H9 (cell line): ENCODE measurements at regions not wholly inside any gene's neighbourhood (a gene's known extent, or its start where the extent isn't known, plus 50 kb on each side); places are given as distances from the start of the nearest gene placed in this dataset.

Source experiments
- DNase-seq: peaks from one replicate; pipeline ENCODE4 v3.0.0-alpha.2; 2017
- H2AFZ ChIP-seq: one replicate; pipeline ENCODE4 v1.6.1; 2013; ENCODE audit warnings: mild to moderate bottlenecking, low read length, control low read depth, moderate library complexity
- H2AK5ac ChIP-seq: 2 replicates; pipeline ENCODE4 v1.6.1; 2013; ENCODE audit warnings: low read length, control low read depth, mixed read lengths; ENCODE audit not compliant: insufficient read length
- H2BK120ac ChIP-seq: one replicate; pipeline ENCODE4 v1.6.1; 2013; ENCODE audit warnings: low read depth, mild to moderate bottlenecking, low read length, control low read depth, inconsistent platforms; ENCODE audit not compliant: poor library complexity, severe bottlenecking
- H2BK12ac ChIP-seq: 2 replicates; pipeline ENCODE4 v1.6.1; 2013; ENCODE audit warnings: low read length, control low read depth, mixed read lengths, low read depth; ENCODE audit not compliant: insufficient read length
- H2BK15ac ChIP-seq: 2 replicates; pipeline ENCODE4 v1.6.1; 2013; ENCODE audit warnings: low read depth, low read length, control low read depth
- H2BK20ac ChIP-seq: one replicate; pipeline ENCODE4 v1.6.1; 2013; ENCODE audit warnings: low read depth, mild to moderate bottlenecking, low read length, control low read depth, inconsistent platforms; ENCODE audit not compliant: poor library complexity, severe bottlenecking
- H2BK5ac ChIP-seq: 2 replicates; pipeline ENCODE4 v1.6.1; 2013; ENCODE audit warnings: low read length, control low read depth, mixed read lengths; ENCODE audit not compliant: insufficient read length
- H3K14ac ChIP-seq: 2 replicates; pipeline ENCODE4 v1.6.1; 2013; ENCODE audit warnings: low read length, control low read depth; ENCODE audit not compliant: insufficient read depth
- H3K18ac ChIP-seq: 2 replicates; pipeline ENCODE4 v1.6.1; 2013; ENCODE audit warnings: low read depth, mild to moderate bottlenecking, mixed read lengths, low read length, control low read depth; ENCODE audit not compliant: insufficient read length
- H3K23ac ChIP-seq: 2 replicates; pipeline ENCODE4 v1.6.1; 2013; ENCODE audit warnings: low read length, control low read depth, mixed read lengths, low read depth; ENCODE audit not compliant: insufficient read length
- H3K23me2 ChIP-seq: 2 replicates; pipeline ENCODE4 v1.6.1; 2013; ENCODE audit warnings: low read depth, mild to moderate bottlenecking, mixed read lengths, low read length, control low read depth; ENCODE audit not compliant: insufficient read length, poor library complexity, severe bottlenecking
- H3K27ac ChIP-seq: 2 replicates; pipeline ENCODE4 v1.5.1; 2013; ENCODE audit warnings: low read length, control low read depth, mixed read lengths, low read depth; ENCODE audit not compliant: insufficient read length
- H3K27me3 ChIP-seq: 2 replicates; pipeline ENCODE4 v1.6.1; 2013; ENCODE audit warnings: low read length, control low read depth, inconsistent platforms; ENCODE audit not compliant: insufficient read depth
- H3K4ac ChIP-seq: 2 replicates; pipeline ENCODE4 v1.6.1; 2013; ENCODE audit warnings: low read depth, mild to moderate bottlenecking, control low read depth, inconsistent platforms, low read length, moderate library complexity
- H3K4me1 ChIP-seq: 2 replicates; pipeline ENCODE4 v1.6.1; 2013; ENCODE audit warnings: low read length, control low read depth, inconsistent platforms; ENCODE audit not compliant: insufficient read depth
- H3K4me2 ChIP-seq: 2 replicates; pipeline ENCODE4 v1.6.1; 2013; ENCODE audit warnings: low read length, control low read depth, mixed read lengths; ENCODE audit not compliant: insufficient read length, insufficient read depth
- H3K56ac ChIP-seq: 2 replicates; pipeline ENCODE4 v1.6.1; 2013; ENCODE audit warnings: low read depth, mild to moderate bottlenecking, mixed read lengths, low read length, control low read depth; ENCODE audit not compliant: insufficient read length
- H3K79me1 ChIP-seq: 2 replicates; pipeline ENCODE4 v1.6.1; 2013; ENCODE audit warnings: low read depth, mild to moderate bottlenecking, moderate library complexity, low read length, control low read depth, inconsistent platforms; ENCODE audit not compliant: insufficient read depth, poor library complexity, severe bottlenecking
- H3K79me2 ChIP-seq: 2 replicates; pipeline ENCODE4 v1.6.1; 2013; ENCODE audit warnings: low read length, control low read depth, inconsistent platforms; ENCODE audit not compliant: insufficient read depth
- H3K9ac ChIP-seq: 2 replicates; pipeline ENCODE4 v1.6.1; 2013; ENCODE audit warnings: low read length, control low read depth, mixed read lengths; ENCODE audit not compliant: insufficient read length; ENCODE audit errors: extremely low read depth
- H3K9me3 ChIP-seq: one replicate; pipeline ENCODE4 v1.6.1; 2013; ENCODE audit warnings: low read depth, low read length, inconsistent platforms; ENCODE audit not compliant: control insufficient read depth
- H3T11ph ChIP-seq: one replicate; pipeline ENCODE4 v1.6.1; 2013; ENCODE audit warnings: mild to moderate bottlenecking, low read length, control low read depth, inconsistent platforms
- H4K20me1 ChIP-seq: one replicate; pipeline ENCODE4 v1.6.1; 2013; ENCODE audit not compliant: control insufficient read depth, insufficient read length, insufficient read depth
- H4K5ac ChIP-seq: 2 replicates; pipeline ENCODE4 v1.6.1; 2013; ENCODE audit warnings: low read depth, mild to moderate bottlenecking, mixed read lengths, low read length, control low read depth; ENCODE audit not compliant: insufficient read length
- H4K8ac ChIP-seq: replicated peaks from 2 replicates; pipeline ENCODE4 v1.6.1; 2013; ENCODE audit warnings: low read length, control low read depth, mixed read lengths, low read depth; ENCODE audit not compliant: insufficient read length
- H4K91ac ChIP-seq: 2 replicates; pipeline ENCODE4 v1.6.1; 2013; ENCODE audit warnings: low read depth, mild to moderate bottlenecking, moderate library complexity, mixed read lengths, low read length, control low read depth; ENCODE audit not compliant: insufficient read length
- H3K27ac Mint-ChIP-seq, 3 experiments: 2 replicates in 2 of 3; 3 replicates in 1 of 3; pipeline ENCODE4 v1.8.0; 2020 to 2021; ENCODE audit warnings: mixed read lengths in 3 of 3, mild to moderate bottlenecking in 1 of 3, moderate library complexity in 1 of 3
- H3K27me3 Mint-ChIP-seq: 2 replicates; pipeline ENCODE4 v1.8.0; 2021; ENCODE audit warnings: low read depth, mild to moderate bottlenecking, moderate library complexity, mixed read lengths
- H3K36me3 Mint-ChIP-seq, 3 experiments: 2 replicates in 2 of 3; 3 replicates in 1 of 3; pipeline ENCODE4 v1.8.0; 2020 to 2021; ENCODE audit warnings: low read depth in 3 of 3, mixed read lengths in 3 of 3; ENCODE audit not compliant: insufficient read depth in 1 of 3
- H3K4me1 Mint-ChIP-seq, 2 experiments: 2 replicates each; pipeline ENCODE4 v1.8.0; 2020; ENCODE audit warnings: mixed read lengths in 2 of 2
- H3K4me3 Mint-ChIP-seq, 2 experiments: 2 replicates in 1 of 2; 3 replicates in 1 of 2; pipeline ENCODE4 v1.8.0; 2020 to 2021; ENCODE audit warnings: mild to moderate bottlenecking in 2 of 2, mixed read lengths in 2 of 2, moderate library complexity in 1 of 2
- H3K9me3 Mint-ChIP-seq, 2 experiments: 2 replicates in 1 of 2; 3 replicates in 1 of 2; pipeline ENCODE4 v1.8.0; 2020; ENCODE audit warnings: mild to moderate bottlenecking in 2 of 2, mixed read lengths in 2 of 2, moderate library complexity in 1 of 2
- CTCF ChIP-seq: fragments of 200-600 bp; sonication (generic); conservative IDR thresholded peaks from 3 replicates; pipeline ENCODE4 v1.8.0; 2021; ENCODE audit warnings: antibody characterized with exemption, mild to moderate bottlenecking
- WGBS: extraction: QIAGEN DNeasy Blood & Tissue Kit; methylation state at CpG from one replicate; pipeline ENCODE4 v1.1.7; 2013; ENCODE audit warnings: missing lambda C conversion rate, low lambda C conversion rate, mixed read lengths; ENCODE audit not compliant: insufficient read length; ENCODE audit errors: extremely low coverage; 5-methylcytosine and 5-hydroxymethylcytosine counted together

- Mint-ChIP-seq H3K4me1 (peaks cover 22 to 31% of the 10 kb centered on the region in 2 experiments), H3K4me3 (no peak overlapping the region), H3K27me3 (no peaks in the 10 kb centered on the region), H3K27ac (no peak overlapping the region), H3K9me3 (peaks cover 10 to 13% of the 10 kb centered on the region in 2 experiments), H3K36me3 (peaks cover 0 to 17% (median 7%) of the 10 kb centered on the region in 3 experiments; a peak in 5 of 7 replicates)
- H3K18ac ChIP-seq, result no peak overlapping the region
- WGBS, result no CpG with 5 or more reads among the region's 2 CpGs
- H3K79me2 ChIP-seq, result no peaks in the 10 kb centered on the region
- no peak overlapping the region for H3K4me2 ChIP-seq
- no peaks in the 10 kb centered on the region for H3K79me1 ChIP-seq
- H2BK120ac ChIP-seq, result no peak overlapping the region
- no peak overlapping the region for H2BK20ac ChIP-seq
- H3K27ac ChIP-seq, result no peak overlapping the region
- TF ChIP-seq CTCF, result no peak
- no peak overlapping the region for H2AFZ ChIP-seq
- H4K8ac ChIP-seq, result no peak overlapping the region
- H4K5ac ChIP-seq, result no peak overlapping the region
- no peak overlapping the region for H2BK12ac ChIP-seq
- no peak overlapping the region for H3K23ac ChIP-seq
- no peak overlapping the region for H3K9ac ChIP-seq
- no peaks in the 10 kb centered on the region for H3K9me3 ChIP-seq
- H2BK5ac ChIP-seq, result no peak overlapping the region
- peaks cover 6% of the 10 kb centered on the region; the same call in 1 of the 2 replicates for H3K4me1 ChIP-seq
- H3T11ph ChIP-seq, result no peak overlapping the region
- no peak overlapping the region for H2AK5ac ChIP-seq
- H3K23me2 ChIP-seq, result no peaks in the 10 kb centered on the region
- no peak overlapping the region for H4K91ac ChIP-seq
- H2BK15ac ChIP-seq, result no peak overlapping the region
- no peaks in the 10 kb centered on the region for H3K27me3 ChIP-seq
- H4K20me1 ChIP-seq, result no peaks in the 10 kb centered on the region
- DNase-seq, result no peak
- H3K4ac ChIP-seq, result no peak overlapping the region
- H3K14ac ChIP-seq, result no peak overlapping the region
- H3K56ac ChIP-seq, result no peak overlapping the region
Observed at GRCh38 chr7:24498439-24498838, 74.8 kb upstream of the PALS2 start.
